MM.1S (cell line): ENCODE measurements at regions not wholly inside any gene's neighbourhood (a gene's known extent, or its start where the extent isn't known, plus 50 kb on each side); places are given as distances from the start of the nearest gene placed in this dataset.

Experiments
- DNase-seq: peaks from one replicate; pipeline ENCODE4 v3.0.0-alpha.2; 2015
- H2AFZ ChIP-seq: fragments of 300-600 bp; sonication (generic); 2 replicates; pipeline ENCODE4 v1.6.0; 2016; ENCODE audit warnings: antibody characterized with exemption, low read length
- H3F3A ChIP-seq: fragments of 300-600 bp; sonication (generic); 2 replicates; pipeline ENCODE4 v1.6.1; 2016; ENCODE audit warnings: mild to moderate bottlenecking, antibody characterized with exemption, low read length, moderate library complexity, mixed read lengths; ENCODE audit not compliant: insufficient read depth
- H3K27ac ChIP-seq: fragments of 300-600 bp; sonication (generic); 2 replicates; pipeline ENCODE4 v1.5.1; 2016; ENCODE audit warnings: mild to moderate bottlenecking, low read length
- H3K27me3 ChIP-seq: fragments of 300-600 bp; sonication (generic); replicated peaks from 2 replicates; pipeline ENCODE4 v1.6.0; 2016; ENCODE audit warnings: low read length; ENCODE audit not compliant: insufficient read depth
- H3K36me3 ChIP-seq: fragments of 300-600 bp; sonication (generic); replicated peaks from 2 replicates; pipeline ENCODE4 v1.6.1; 2016; ENCODE audit warnings: mild to moderate bottlenecking, low read length, mixed read lengths; ENCODE audit not compliant: insufficient read depth
- H3K4me1 ChIP-seq: fragments of 300-600 bp; sonication (generic); 2 replicates; pipeline ENCODE4 v1.6.1; 2016; ENCODE audit warnings: low read length, mixed read lengths
- H3K4me2 ChIP-seq: fragments of 300-600 bp; sonication (generic); 2 replicates; pipeline ENCODE4 v1.6.0; 2016; ENCODE audit warnings: low read depth, low read length
- H3K4me3 ChIP-seq: fragments of 300-600 bp; sonication (generic); 2 replicates; pipeline ENCODE4 v1.5.1; 2016; ENCODE audit warnings: low read length, mixed read lengths
- H3K79me2 ChIP-seq: fragments of 300-600 bp; sonication (generic); 2 replicates; pipeline ENCODE4 v1.6.1; 2016; ENCODE audit warnings: mixed run types, low read length, mixed read lengths
- H3K9ac ChIP-seq: fragments of 300-600 bp; sonication (generic); 2 replicates; pipeline ENCODE4 v1.6.1; 2016; ENCODE audit warnings: low read length, mixed read lengths
- H3K9me2 ChIP-seq: fragments of 300-600 bp; sonication (generic); replicated peaks from 2 replicates; pipeline ENCODE4 v1.6.1; 2016; ENCODE audit warnings: mild to moderate bottlenecking, low read length, mixed read lengths; ENCODE audit not compliant: insufficient read depth
- H3K9me3 ChIP-seq: fragments of 300-600 bp; sonication (generic); replicated peaks from 2 replicates; pipeline ENCODE4 v1.6.1; 2016; ENCODE audit warnings: mild to moderate bottlenecking, low read length, mixed read lengths; ENCODE audit not compliant: insufficient read depth
- H4K20me1 ChIP-seq: fragments of 300-600 bp; sonication (generic); 2 replicates; pipeline ENCODE4 v1.6.1; 2016; ENCODE audit warnings: mild to moderate bottlenecking, low read length, moderate library complexity, mixed read lengths; ENCODE audit not compliant: insufficient read depth
- EZH2 ChIP-seq: fragments of 300-600 bp; sonication (generic); optimal IDR thresholded peaks from 2 replicates; pipeline ENCODE3; 2017; ENCODE audit warnings: low read depth, mild to moderate bottlenecking, antibody characterized with exemption, low read length, mixed read lengths
- EZH2phosphoT487 ChIP-seq: fragments of 300-600 bp; sonication (generic); IDR thresholded peaks from 2 replicates; pipeline ENCODE4 v1.6.1; 2018; ENCODE audit warnings: antibody characterized with exemption, low read length
- TF ChIP-seq, protein P1 (sequence below): fragments of 300-600 bp; sonication (generic); IDR thresholded peaks from 2 replicates; pipeline ENCODE4 v1.5.1; 2016; ENCODE audit warnings: antibody characterized with exemption, low read length, mixed read lengths

DNA sequence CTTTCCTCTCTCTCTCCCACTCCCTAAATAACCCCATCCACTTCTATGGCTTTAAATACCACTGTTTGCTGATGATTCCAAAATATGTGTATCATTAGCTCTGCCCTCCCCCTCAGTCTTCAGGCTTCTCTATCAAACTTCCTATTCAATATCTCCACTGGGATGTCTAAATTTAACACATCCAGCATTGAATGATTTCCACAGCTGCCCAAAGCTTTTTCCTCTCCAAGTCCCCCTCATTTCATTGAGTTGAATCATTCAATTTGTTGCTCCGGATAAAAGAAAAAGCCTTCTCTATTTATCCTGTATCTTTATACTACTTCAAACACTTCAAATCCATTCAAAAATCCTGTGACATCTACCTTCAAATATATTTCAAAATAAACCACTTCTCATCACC is 225.0 kb downstream of the SEC16B start:
- H3K79me2 ChIP-seq = no peaks in the 10 kb centered on the region
- no peak overlapping the region for H3K4me3 ChIP-seq
- H2AFZ ChIP-seq = no peak overlapping the region
- no peaks in the 10 kb centered on the region for H3K36me3 ChIP-seq
- no peaks in the 10 kb centered on the region for H3K27me3 ChIP-seq
- no peaks in the 10 kb centered on the region for H3F3A ChIP-seq
- no peak overlapping the region for H3K9ac ChIP-seq
- no peaks in the 10 kb centered on the region for H3K9me3 ChIP-seq
- H3K9me2 ChIP-seq = no peaks in the 10 kb centered on the region
- TF ChIP-seq, protein P1, sequence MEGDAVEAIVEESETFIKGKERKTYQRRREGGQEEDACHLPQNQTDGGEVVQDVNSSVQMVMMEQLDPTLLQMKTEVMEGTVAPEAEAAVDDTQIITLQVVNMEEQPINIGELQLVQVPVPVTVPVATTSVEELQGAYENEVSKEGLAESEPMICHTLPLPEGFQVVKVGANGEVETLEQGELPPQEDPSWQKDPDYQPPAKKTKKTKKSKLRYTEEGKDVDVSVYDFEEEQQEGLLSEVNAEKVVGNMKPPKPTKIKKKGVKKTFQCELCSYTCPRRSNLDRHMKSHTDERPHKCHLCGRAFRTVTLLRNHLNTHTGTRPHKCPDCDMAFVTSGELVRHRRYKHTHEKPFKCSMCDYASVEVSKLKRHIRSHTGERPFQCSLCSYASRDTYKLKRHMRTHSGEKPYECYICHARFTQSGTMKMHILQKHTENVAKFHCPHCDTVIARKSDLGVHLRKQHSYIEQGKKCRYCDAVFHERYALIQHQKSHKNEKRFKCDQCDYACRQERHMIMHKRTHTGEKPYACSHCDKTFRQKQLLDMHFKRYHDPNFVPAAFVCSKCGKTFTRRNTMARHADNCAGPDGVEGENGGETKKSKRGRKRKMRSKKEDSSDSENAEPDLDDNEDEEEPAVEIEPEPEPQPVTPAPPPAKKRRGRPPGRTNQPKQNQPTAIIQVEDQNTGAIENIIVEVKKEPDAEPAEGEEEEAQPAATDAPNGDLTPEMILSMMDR = no peak
- TF ChIP-seq EZH2phosphoT487 (no peak), EZH2 (no peak)
- H3K4me1 ChIP-seq = no peaks in the 10 kb centered on the region
- no peak overlapping the region for H3K4me2 ChIP-seq
- no peak for DNase-seq
- no peaks in the 10 kb centered on the region for H4K20me1 ChIP-seq
- no peak overlapping the region for H3K27ac ChIP-seq

DNA sequence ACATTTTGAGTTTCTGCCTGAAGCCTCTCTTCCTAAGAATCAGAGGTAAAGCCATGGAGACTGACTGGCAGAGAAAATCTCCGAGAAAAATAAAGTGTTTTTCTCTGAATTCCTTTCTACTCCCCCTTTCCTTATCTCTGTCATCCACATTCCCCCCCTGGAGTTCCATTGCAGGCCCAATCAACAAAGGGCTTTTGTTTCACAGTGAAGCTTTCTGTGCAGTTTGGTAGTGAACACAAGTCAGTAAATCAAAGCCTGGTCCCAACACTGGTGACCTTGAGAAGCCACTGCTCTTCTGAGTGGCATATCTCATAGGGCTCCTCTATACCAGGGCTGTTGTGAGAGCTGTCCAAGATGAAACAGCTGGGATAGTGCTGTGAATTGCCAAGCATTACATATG is 228.4 kb downstream of the SEC16B start:
- TF ChIP-seq EZH2 (no peak), EZH2phosphoT487 (no peak)
- TF ChIP-seq, protein P1 = no peak
- Histone ChIP-seq H3K9me2 (no peaks in the 10 kb centered on the region), H3K4me2 (no peak overlapping the region), H3K36me3 (no peaks in the 10 kb centered on the region), H3K4me1 (no peaks in the 10 kb centered on the region), H3K9me3 (no peaks in the 10 kb centered on the region), H3K27me3 (no peaks in the 10 kb centered on the region), H3K79me2 (no peaks in the 10 kb centered on the region), H3K9ac (no peak overlapping the region), H3F3A (no peaks in the 10 kb centered on the region), H3K27ac (no peak overlapping the region), H3K4me3 (no peak overlapping the region), H4K20me1 (no peaks in the 10 kb centered on the region), H2AFZ (no peak overlapping the region)
- DNase-seq = no peak

DNA sequence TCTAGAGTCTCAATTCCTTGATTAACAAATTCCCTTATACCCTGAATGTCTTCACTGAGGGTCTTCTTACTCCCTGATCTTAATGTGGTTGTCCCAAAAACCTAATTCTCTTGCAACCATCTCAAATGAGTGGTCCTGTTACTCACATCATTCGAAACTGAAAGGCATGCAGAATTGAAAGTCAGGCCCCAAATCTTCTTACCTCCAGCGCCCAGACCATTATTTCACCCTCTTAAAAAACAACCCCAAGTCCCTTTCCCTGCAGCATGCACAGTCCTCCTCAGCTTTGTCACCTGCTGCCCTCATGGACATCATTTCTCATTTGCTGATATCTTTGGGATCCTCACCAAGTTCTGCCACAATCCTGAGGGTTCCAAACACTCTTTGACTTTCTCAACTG is 230.1 kb downstream of the SEC16B start:
- no peak for TF ChIP-seq EZH2
- H3K9ac ChIP-seq = no peak overlapping the region
- no peaks in the 10 kb centered on the region for H3K27me3 ChIP-seq
- H3K4me1 ChIP-seq = no peaks in the 10 kb centered on the region
- H3F3A ChIP-seq = no peaks in the 10 kb centered on the region
- no peak overlapping the region for H2AFZ ChIP-seq
- no peak overlapping the region for H3K4me2 ChIP-seq
- no peak overlapping the region for H3K4me3 ChIP-seq
- no peaks in the 10 kb centered on the region for H3K9me2 ChIP-seq
- no peaks in the 10 kb centered on the region for H3K9me3 ChIP-seq
- no peak for DNase-seq
- no peaks in the 10 kb centered on the region for H4K20me1 ChIP-seq
- no peak overlapping the region for H3K27ac ChIP-seq
- no peaks in the 10 kb centered on the region for H3K79me2 ChIP-seq
- no peaks in the 10 kb centered on the region for H3K36me3 ChIP-seq

DNA sequence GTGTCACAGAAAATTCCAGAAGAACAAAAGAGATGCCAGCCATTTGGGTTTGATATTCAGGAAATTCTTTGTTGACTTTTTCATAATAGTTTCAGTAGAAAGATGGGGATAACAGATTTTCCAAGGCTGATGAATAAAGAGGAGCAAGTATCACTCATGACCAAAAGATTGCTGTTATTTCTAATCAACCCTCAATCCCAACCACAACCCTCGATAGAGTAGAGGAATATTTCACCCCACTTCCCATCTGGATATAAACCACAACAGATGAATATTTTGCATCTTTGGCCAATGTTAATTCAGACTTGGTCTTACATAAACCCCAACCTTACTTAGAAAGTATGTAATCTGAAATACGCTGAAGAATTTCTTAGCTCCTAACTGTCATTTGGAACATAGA is 232.4 kb downstream of the SEC16B start:
- Histone ChIP-seq H3K79me2 (no peaks in the 10 kb centered on the region), H3K9me2 (no peaks in the 10 kb centered on the region), H4K20me1 (no peaks in the 10 kb centered on the region), H3K36me3 (no peaks in the 10 kb centered on the region), H3K9ac (no peak overlapping the region), H3K4me3 (no peak overlapping the region), H3K27me3 (no peaks in the 10 kb centered on the region), H3K9me3 (no peaks in the 10 kb centered on the region), H3K4me2 (no peak overlapping the region), H3K27ac (no peak overlapping the region), H2AFZ (no peak overlapping the region), H3F3A (no peaks in the 10 kb centered on the region), H3K4me1 (no peaks in the 10 kb centered on the region)
- TF ChIP-seq EZH2 (no peak), EZH2phosphoT487 (no peak)
- TF ChIP-seq, protein P1 = no peak
- no peak for DNase-seq
